Cardiac fibroblast (primary cell): ENCODE measurements at regions not wholly inside any gene's neighbourhood (a gene's known extent, or its start where the extent isn't known, plus 50 kb on each side); places are given as distances from the start of the nearest gene placed in this dataset.

Experiments used
- DNase-seq, 2 donors: peaks; one replicate each; pipeline versions ENCODE4 v3.0.0 to v3.0.0-alpha.2; 2010; ENCODE audit warnings: low read depth in 2 of 2
- H3K4me3 ChIP-seq, 2 donors: replicated peaks in 1 of 2; 1 replicate in 1 of 2; 2 replicates in 1 of 2; pipeline ENCODE4 v1.5.1; 2011; ENCODE audit warnings: low read depth in 2 of 2, low read length in 2 of 2, mild to moderate bottlenecking in 2 of 2, moderate library complexity in 1 of 2
- CTCF ChIP-seq: IDR thresholded peaks from one replicate; pipeline ENCODE4 v1.5.1; 2011; ENCODE audit warnings: low read depth, mild to moderate bottlenecking, low read length, inconsistent platforms

DNA sequence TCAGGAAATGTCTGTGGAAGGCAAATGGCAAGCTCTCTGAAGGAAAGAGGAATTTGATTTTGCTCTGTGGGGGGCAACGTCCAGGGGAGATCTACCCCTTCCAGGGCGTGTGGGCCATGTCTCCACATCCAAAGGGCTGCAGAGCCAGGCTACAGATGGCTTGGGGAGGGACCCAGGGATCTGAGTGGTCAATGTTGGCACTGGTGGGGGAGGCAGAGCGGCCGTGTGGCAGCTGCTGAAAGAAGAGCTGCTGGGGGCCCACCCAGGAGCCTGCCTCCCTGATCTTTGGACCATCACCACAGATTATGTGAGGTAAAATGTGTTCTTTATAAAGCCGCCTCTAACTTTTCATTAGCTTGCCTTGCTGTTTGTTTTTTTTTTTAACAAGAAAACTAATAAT is 144.1 kb downstream of the HERPUD2 start:
- no peak overlapping the region for H3K4me3 ChIP-seq
- no peak for TF ChIP-seq CTCF
- DNase-seq, result no peak

DNA sequence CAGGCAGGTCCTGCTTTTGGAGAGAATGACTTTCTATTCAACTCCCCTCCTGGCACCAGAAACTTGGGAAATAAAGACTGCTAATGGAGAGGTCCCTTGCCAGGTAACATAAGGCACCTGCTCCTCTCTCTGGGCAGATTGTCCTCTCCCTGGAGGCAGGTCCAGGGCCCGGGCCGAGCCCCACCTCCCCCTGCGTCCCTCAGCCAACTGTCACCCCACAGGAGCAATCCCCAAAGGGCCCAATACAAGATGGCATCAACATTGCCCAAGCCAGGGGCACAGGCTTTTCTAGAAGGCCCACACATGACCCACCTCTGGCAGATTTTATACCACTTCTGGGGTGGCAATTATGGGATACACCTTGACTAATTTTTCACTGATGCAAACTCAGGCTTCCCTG is 145.2 kb downstream of the HERPUD2 start:
- H3K4me3 ChIP-seq, result no peak overlapping the region
- no peak for TF ChIP-seq CTCF
- no peak for DNase-seq

DNA sequence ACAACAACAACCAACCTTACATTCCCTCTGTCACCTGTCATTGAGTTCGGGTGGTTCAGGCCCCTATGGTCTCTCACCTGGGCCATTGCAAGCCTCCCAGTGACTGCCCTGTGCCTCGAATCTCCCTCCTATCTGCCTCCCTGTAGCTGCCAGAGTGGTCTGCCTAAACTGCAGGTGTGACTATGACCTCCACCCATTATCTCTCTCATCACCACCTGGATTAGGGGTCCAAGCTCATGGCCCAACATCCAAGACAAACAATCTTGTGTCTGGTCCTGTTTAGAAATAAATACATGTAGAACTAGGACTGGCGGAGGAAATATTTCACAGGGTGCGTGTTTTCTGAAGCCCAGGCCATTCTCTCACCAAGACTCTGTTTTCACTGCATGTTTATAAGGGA is 146.6 kb downstream of the HERPUD2 start:
- DNase-seq, result no peak
- no peak overlapping the region for H3K4me3 ChIP-seq
- no peak for TF ChIP-seq CTCF

GRCh38 chr7:35546691-35547429 is 148.1 kb downstream of the HERPUD2 start:
- TF ChIP-seq CTCF, result no peak
- no peak overlapping the region for H3K4me3 ChIP-seq
- DNase-seq, result no peak

GRCh38 chr7:35545831-35546230 is 149.1 kb downstream of the HERPUD2 start:
- no peak for TF ChIP-seq CTCF
- no peak overlapping the region for H3K4me3 ChIP-seq
- no peak for DNase-seq

DNA sequence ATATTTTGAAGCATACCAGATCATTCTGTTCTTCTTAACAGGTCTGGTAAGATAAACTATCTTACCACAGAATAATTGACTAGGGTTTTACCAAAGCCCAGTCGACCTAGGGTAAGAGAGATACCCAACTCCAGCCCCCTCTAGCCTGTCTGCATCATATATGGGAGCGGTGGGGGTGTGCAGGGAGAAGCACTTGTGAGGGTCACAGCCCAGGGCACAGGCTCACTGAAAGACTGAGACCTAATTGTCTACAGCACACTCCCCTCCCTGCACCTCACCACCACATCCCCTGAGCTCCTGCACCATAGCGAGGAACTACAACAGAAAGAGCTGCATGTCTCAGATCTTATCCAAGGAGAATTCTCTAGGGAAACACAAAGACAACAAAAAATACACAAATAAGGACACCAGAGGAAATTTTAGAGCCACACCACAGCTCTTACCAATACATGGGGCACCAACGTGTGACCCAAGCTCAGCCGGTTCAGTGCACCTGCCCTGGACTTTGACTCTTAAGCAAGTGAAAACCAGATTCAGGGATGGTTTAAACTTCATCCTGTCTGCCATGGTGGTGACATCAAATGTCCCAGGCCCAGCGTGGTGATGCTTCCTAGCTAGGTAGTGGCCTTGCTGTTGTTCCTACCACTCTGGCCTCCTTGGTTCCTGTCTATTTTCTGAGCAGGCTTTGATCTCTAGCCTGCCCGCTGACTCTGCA is 150.8 kb downstream of the HERPUD2 start:
- H3K4me3 ChIP-seq, result no peak overlapping the region
- DNase-seq, result no peak
- TF ChIP-seq CTCF, result no peak
